ENCODE measurements at regions not wholly inside any gene's neighbourhood (a gene's known extent, or its start where the extent isn't known, plus 50 kb on each side); places are given as distances from the start of the nearest gene placed in this dataset.
A peak's percentile ranks its signal among the peaks of the same experiment; 100 is the strongest.
"Not testable (repeated sequence)": the region's sequence is repeated elsewhere in the genome, so short reads cannot be mapped to it uniquely, and the experiment has no call there.

- no peak for DNase-seq
These were observed 191.7 kb downstream of the CARTPT start for GRCh38 chr5:71910741-71911140.

DNA sequence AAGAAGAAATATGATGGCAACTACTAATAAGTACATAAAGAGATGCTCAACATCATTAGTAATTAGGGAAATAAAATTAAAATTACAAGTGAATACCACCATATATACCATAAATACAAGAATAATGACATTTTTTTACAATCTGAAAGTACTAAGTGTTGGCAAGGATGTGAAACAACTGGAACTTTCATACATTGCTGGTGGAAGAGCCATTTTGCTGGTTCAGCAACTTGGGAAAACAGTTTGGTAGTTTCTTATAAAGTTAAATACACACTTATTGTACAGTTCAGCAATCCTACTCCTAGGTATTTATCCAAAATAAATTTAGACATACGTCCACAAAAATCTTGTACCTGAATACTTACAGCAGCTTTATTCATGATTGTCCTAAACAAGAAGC lies 192.9 kb downstream of the CARTPT start:
- no peak for DNase-seq

- DNase-seq: no peak
These were observed 193.0 kb upstream of the MAP1B start for GRCh38 chr5:71914281-71914680.

- no peak for DNase-seq
These were observed 184.6 kb upstream of the MAP1B start for GRCh38 chr5:71922584-71923106.

- no peak for DNase-seq
These were observed 183.5 kb upstream of the MAP1B start for GRCh38 chr5:71923755-71924154.

GRCh38 chr5:71924325-71924724 lies 182.9 kb upstream of the MAP1B start:
- no peak for DNase-seq

- DNase-seq: no peak
These were observed 182.3 kb upstream of the MAP1B start for GRCh38 chr5:71924980-71925379.

DNA sequence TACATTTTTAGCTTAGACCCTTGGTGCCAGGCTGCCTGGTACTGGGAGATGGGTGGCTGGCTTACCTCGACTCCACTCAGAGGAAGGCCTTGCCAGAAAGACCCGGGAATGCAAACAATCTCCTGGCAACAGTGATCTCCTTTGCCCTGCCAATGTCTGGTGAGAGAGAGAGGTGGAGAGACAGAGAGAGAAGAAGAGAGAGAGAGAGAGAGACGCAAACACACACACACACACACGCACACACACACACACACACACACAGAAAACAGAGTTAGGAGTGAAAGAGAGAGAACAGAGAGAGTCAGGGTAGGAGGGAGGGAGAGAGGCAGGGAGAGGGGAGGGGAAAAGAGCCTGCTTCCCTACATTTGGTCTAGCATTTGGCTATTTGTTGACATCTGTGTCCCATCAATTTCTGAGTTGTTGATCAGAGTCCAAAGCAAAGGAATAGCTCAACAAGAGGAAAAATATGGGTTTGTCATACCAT lies 181.6 kb upstream of the MAP1B start:
- no peak for DNase-seq

DNA sequence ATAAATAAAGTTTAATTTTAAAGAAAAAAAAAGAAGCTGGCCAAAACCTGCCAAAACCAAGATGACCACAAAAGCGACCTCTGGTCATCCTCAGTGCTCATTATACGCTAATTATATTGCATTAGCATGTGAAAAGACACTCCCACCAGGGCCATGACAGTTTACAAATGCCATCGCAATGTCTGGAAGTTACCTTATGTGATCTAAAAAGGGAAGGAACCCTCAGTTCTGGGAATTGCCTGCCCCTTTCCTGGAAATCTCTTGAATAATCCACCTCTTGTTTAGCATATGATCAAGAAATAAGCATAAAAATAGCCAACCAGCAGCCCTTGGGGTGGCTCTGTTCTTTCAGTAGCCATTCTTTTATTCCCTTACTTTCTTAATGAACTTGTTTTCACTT lies 178.3 kb upstream of the MAP1B start:
- DNase-seq: no peak

DNA sequence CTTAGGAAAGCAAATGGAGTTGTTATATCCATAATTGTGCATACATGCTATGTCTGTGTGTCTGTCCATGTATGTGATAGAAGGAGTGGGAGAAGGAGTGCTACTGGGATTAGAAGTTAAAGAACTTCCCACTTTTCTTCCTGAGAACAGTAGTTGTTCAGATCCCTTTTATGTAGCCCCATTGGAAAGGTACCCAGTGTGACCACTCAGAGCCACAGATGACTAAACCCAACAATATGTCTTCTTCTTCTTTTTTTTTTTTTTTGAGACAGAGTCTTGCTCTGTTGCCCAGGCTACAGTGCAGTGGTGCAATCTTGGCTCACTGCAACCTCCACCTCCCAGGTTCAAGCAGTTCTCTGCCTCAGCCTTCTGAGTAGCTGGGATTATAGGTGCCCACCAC lies 176.7 kb upstream of the MAP1B start:
- DNase-seq: not testable (repeated sequence)

DNA sequence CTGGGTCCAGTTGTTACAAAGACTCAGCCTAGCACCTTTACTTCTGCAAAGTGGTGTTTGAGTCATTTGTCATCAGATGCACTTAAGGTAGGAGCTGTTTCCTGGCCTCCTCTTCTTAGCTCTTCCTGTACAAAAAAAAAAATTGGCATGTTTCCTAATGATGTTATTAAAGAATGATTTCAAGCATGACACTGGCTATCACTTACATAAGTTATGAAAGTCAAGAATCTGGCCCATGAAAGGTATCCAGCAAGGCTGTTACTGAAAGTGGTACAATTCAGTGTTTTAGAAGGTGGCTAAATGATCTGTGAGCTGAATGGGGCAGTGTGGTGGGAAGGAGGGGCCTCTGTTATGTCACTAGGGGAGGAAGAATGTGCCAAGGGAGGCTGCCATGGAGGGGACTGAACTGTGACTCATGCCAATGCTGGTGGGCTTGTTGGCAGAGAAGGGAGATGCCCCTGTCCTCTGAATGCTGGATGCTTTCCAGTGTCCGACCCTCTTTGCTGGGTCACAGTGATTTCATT lies 175.1 kb upstream of the MAP1B start:
- DNase-seq: peak; percentile 35

DNA sequence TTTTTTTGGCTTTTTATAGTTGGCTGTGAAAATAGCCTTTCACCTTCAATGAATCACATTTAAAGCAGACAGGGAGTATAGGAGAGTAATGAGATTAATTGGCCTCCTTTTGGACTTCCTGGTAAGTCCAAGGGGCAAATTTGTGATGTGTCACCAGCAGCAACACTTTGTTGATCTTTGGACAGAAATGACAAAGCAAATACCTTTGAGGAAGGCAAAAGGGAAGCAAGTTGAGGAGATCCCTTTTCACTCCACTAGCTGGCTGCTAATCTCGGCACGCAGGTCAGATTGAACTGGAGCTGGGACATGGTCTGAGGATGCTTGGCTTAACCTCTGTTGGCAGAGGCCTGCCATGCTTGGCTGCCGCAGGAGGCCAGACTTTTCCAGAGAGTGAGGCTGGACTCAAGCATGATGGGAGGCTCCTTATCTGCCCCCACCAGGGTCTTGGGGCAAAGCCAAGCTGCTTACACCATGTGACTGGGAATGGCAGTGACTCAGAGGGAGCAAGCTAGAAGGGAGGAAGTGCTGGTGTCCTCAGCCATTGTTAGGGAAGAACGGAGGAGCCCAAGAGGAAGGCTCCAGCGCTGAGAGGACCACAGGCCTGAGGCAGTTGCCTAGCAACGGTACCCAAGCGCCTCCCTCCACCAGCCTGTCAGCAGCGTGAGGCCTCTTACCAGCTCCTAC lies 174.5 kb upstream of the MAP1B start:
- DNase-seq: peak; percentile 45

GRCh38 chr5:71934322-71934721 lies 173.0 kb upstream of the MAP1B start:
- no peak for DNase-seq

DNA sequence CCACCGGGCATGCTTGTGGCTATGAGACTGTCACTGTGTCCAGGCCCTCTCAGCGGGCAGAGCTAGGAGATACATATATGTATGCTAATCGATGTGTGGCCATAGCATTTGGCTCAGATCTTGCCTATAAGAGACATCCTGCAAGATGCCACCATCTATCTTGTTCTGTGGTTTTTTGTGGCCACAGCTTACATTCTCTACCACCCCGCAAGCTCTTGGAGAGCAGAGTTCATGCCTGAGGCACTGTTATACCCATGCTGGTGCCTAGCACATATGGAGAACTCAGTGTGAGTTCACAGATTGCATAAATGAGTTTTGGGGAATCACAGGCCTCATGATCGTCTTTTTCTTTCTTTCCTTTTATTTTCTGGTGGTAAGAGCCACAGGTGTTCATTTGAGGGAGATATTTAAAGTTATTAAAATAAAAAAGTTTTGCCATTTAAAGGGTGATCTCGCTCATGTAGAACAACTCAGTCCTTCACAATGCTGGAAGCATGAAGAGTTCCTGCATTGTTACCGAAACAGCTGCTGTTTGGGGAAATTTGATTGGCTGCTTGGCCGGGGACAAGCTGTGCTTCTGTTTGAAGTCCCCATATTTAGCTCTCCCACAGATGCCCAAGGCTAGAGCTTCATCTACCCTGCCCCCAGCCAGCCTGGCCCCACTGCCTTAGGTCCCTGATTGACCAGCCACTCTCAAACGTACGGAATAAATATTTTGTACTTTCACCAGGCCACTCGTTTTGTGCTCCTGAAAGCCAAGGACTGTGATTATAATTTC lies 169.2 kb upstream of the MAP1B start:
- no peak for DNase-seq

DNA sequence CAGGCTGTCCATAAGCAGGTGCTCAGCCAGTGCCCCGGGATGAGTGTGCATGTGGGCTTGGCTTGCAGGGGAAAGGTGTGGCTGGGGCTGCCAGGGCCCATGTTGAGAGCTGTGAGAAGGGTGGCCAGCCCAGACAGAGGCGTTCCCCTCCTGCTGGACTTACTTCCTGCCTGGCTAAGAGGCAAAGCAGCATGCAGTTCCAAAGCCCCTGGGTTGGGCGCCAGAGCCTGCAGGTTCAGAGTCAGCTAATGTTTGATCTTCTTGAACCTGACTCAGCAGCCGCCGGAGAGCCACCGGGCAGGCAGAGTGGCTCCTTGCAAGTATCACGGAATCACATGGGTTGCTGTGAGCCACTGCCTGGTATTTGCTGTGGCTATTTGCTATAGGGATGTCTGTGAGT lies 168.4 kb upstream of the MAP1B start:
- DNase-seq: peak; percentile 13

DNA sequence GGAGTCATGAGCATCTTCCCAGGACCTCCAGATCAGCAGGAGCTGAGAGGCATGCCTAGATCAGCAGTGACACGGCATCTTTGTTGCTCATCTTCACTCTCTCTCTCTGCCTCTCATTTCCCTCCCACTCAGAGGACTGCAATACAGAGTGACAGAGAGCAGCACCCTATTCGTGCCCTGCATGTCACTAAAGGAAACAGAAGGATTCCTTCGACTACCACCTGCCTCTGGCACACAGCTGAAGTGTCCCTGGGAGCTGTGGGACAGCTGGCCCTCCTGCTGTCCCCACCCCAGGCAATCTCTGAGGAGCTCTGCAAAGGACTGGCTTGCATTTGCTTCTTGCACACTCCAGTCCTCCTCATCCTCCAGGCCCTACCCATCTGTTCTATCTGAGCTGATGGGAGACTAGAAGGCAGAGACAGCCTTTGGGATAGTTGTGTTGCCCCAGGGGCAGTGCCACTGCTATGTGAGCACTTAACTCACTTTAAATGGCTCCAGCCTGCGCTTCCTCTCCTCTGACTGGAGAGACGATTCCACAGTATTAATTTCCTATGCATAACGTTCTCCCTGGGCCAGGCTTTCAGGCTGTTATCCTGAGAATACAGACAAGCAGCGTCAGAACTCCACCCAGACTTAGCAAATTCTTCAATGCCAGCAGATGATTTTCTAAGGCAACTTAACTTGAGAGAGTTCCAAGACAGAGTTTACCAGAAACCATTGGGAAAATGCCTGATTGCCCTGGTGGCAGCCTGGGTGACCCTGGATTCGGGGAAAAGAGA lies 167.6 kb upstream of the MAP1B start:
- no peak for DNase-seq

DNA sequence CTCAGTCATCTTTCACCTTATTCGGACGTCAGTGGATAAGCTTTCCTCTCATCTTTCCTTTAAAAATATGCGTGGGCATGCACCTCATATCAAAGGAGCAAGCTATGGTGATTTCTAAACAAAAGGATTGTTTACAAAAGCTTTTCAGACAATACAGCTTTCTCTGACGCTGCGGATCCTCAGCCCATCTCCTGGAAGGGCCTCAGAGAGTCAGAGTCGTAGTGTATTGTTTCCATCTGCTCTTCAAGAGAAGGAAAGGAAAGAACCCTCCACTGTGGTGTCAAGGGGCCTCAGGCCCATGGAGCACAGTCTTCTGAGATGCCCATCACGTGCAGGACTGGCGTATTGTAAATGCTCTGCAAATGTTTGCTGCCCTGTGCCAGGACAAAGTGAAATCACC lies 163.4 kb upstream of the MAP1B start:
- DNase-seq: no peak

DNA sequence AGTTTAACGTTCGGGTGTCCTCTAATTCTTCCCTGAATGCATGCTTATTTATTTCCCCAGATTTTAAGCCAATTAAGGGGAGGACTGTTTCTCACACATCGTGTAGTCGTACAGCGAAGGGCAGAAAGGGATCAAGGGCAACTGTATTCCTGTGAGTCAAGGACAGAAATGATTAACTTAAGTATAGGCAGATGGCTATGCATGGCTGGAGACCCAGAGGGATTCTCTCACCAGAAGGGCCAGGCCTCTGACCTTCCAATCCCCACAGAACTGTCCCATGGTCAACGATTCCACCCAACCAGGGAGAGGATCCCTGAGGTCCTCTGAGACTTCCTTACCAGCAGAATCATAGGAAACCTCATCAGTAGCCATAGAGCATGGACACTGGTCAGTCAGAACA lies 161.8 kb upstream of the MAP1B start:
- DNase-seq: no peak

- DNase-seq: no peak
These were observed 160.8 kb upstream of the MAP1B start for GRCh38 chr5:71946343-71947030.

GRCh38 chr5:71948206-71948605 lies 159.1 kb upstream of the MAP1B start:
- DNase-seq: no peak

- no peak for DNase-seq
These were observed 157.5 kb upstream of the MAP1B start for GRCh38 chr5:71949772-71950171.

- no peak for DNase-seq
These were observed 153.4 kb upstream of the MAP1B start for GRCh38 chr5:71953866-71954265.

- DNase-seq: no peak
These were observed 152.9 kb upstream of the MAP1B start for GRCh38 chr5:71954329-71954728.
